ENCODE measurements at regions not wholly inside any gene's neighbourhood (a gene's known extent, or its start where the extent isn't known, plus 50 kb on each side); places are given as distances from the start of the nearest gene placed in this dataset.

- no peaks in the 10 kb centered on the region for H3K36me3 ChIP-seq
- intact Hi-C loops (cut with DNase I) = no loop called here
- H3K27me3 ChIP-seq = no peaks in the 10 kb centered on the region
- H3K4me3 ChIP-seq = no peak overlapping the region
- H3K9me3 ChIP-seq = peaks cover 0 to 9% (median 0%) of the 10 kb centered on the region in 3 donors
- peaks cover 0 to 25% (median 7%) of the 10 kb centered on the region in 3 donors for H3K4me1 ChIP-seq
- H3K27ac ChIP-seq = no peak overlapping the region
- TF ChIP-seq POLR2A (IDR thresholded peaks at IDR 0.05) = no peak
- TF ChIP-seq CTCF (IDR thresholded peaks at IDR 0.05) = no peak
- DNase-seq = no peak
- 74 to 81% methylated on average over 7 of the region's 8 CpGs for WGBS, 2 donors
Observed at GRCh38 chr1:109814993-109815786, 51.5 kb upstream of the EPS8L3 start.

- intact Hi-C loops (cut with DNase I) = no loop called here
- Histone ChIP-seq H3K4me1 (peaks cover 0 to 23% (median 7%) of the 10 kb centered on the region in 3 donors), H3K9me3 (peaks cover 0 to 9% (median 0%) of the 10 kb centered on the region in 3 donors), H3K4me3 (no peak overlapping the region), H3K36me3 (no peaks in the 10 kb centered on the region), H3K27ac (no peak overlapping the region), H3K27me3 (no peaks in the 10 kb centered on the region)
- TF ChIP-seq POLR2A (IDR thresholded peaks at IDR 0.05) = no peak
- TF ChIP-seq CTCF (IDR thresholded peaks at IDR 0.05) = no peak
- 94% methylated on average over 5 of the region's 5 CpGs for WGBS, 2 donors
- no peak for DNase-seq
Observed at GRCh38 chr1:109814223-109814622, 50.5 kb upstream of the EPS8L3 start.

All from esophagus squamous epithelium (tissue), 5 donors.